Astrocyte (in vitro differentiated cells and primary cell): ENCODE measurements at regions not wholly inside any gene's neighbourhood (a gene's known extent, or its start where the extent isn't known, plus 50 kb on each side); places are given as distances from the start of the nearest gene placed in this dataset.
A peak's percentile ranks its signal among the peaks of the same experiment; 100 is the strongest.

Experiments used
- DNase-seq: peaks from one replicate; pipeline ENCODE4 v3.0.0-alpha.2; 2010; ENCODE audit warnings: low read depth
- FAIRE-seq: peaks from 2 replicates; lab custom pipeline; 2011; peaks lifted over from hg19 to GRCh38; lab: Jason Lieb, UNC
- H2AFZ ChIP-seq: 2 replicates; pipeline ENCODE4 v1.6.0; 2012; ENCODE audit warnings: low read depth, low read length, inconsistent platforms
- H3K27ac ChIP-seq: 2 replicates; pipeline ENCODE4 v1.5.1; 2011; ENCODE audit warnings: low read depth, low read length, inconsistent platforms
- H3K27me3 ChIP-seq: 2 replicates; pipeline ENCODE4 v1.6.0; 2011; ENCODE audit warnings: low read length, inconsistent platforms; ENCODE audit not compliant: insufficient read depth
- H3K36me3 ChIP-seq: 2 replicates; pipeline ENCODE4 v1.5.1; 2011; ENCODE audit warnings: low read length, inconsistent platforms; ENCODE audit not compliant: insufficient read depth
- H3K4me1 ChIP-seq: 2 replicates; pipeline ENCODE4 v1.5.1; 2011; ENCODE audit warnings: low read length, inconsistent platforms; ENCODE audit not compliant: insufficient read depth
- H3K4me2 ChIP-seq: 2 replicates; pipeline ENCODE4 v1.6.0; 2012; ENCODE audit warnings: low read length, inconsistent platforms
- H3K4me3 ChIP-seq: 2 replicates; pipeline ENCODE4 v1.5.1; 2011; ENCODE audit warnings: low read depth, mild to moderate bottlenecking, low read length, inconsistent platforms; ENCODE audit not compliant: insufficient read depth
- H3K79me2 ChIP-seq: 2 replicates; pipeline ENCODE4 v1.6.0; 2012; ENCODE audit warnings: mild to moderate bottlenecking, low read length, inconsistent platforms; ENCODE audit not compliant: insufficient read depth
- H3K9ac ChIP-seq: 2 replicates; pipeline ENCODE4 v1.6.0; 2012; ENCODE audit warnings: mild to moderate bottlenecking, low read length, inconsistent platforms
- H3K9me3 ChIP-seq: 2 replicates; pipeline ENCODE4 v1.5.1; 2012; ENCODE audit warnings: low read depth, mild to moderate bottlenecking, low read length, inconsistent platforms; ENCODE audit not compliant: insufficient read depth
- H4K20me1 ChIP-seq: 2 replicates; pipeline ENCODE4 v1.6.0; 2012; ENCODE audit warnings: low read length, inconsistent platforms; ENCODE audit not compliant: insufficient read depth
- H3K27ac Mint-ChIP-seq: one replicate; pipeline ENCODE4 v1.8.0; 2021; ENCODE audit warnings: mild to moderate bottlenecking, mixed read lengths; ENCODE audit not compliant: unreplicated experiment
- H3K27me3 Mint-ChIP-seq: one replicate; pipeline ENCODE4 v1.8.0; 2021; ENCODE audit warnings: low read depth, mixed read lengths; ENCODE audit not compliant: unreplicated experiment
- H3K36me3 Mint-ChIP-seq: one replicate; pipeline ENCODE4 v1.8.0; 2021; ENCODE audit warnings: low read depth, mixed read lengths; ENCODE audit not compliant: unreplicated experiment
- H3K4me1 Mint-ChIP-seq: one replicate; pipeline ENCODE4 v1.8.0; 2021; ENCODE audit warnings: low read depth, mixed read lengths; ENCODE audit not compliant: unreplicated experiment
- H3K4me3 Mint-ChIP-seq: one replicate; pipeline ENCODE4 v1.8.0; 2021; ENCODE audit warnings: mild to moderate bottlenecking, moderate library complexity, mixed read lengths; ENCODE audit not compliant: unreplicated experiment
- H3K9me3 Mint-ChIP-seq: one replicate; pipeline ENCODE4 v1.8.0; 2021; ENCODE audit warnings: mild to moderate bottlenecking, mixed read lengths; ENCODE audit not compliant: unreplicated experiment
- CTCF ChIP-seq: IDR thresholded peaks from 2 replicates; pipeline ENCODE4 v1.5.1; 2011; ENCODE audit warnings: low read depth, mild to moderate bottlenecking, inconsistent platforms, low read length, moderate library complexity; ENCODE audit not compliant: insufficient read depth
- EZH2 ChIP-seq: IDR thresholded peaks from 2 replicates; pipeline ENCODE4 v1.6.1; 2012; ENCODE audit warnings: mild to moderate bottlenecking, low read length, inconsistent platforms; ENCODE audit not compliant: insufficient read depth

- no peak overlapping the region for H3K4me3 Mint-ChIP-seq
Measured at GRCh38 chr15:99845009-99845408, 111.8 kb upstream of the LYSMD4 start.

GRCh38 chr15:99844150-99844549 is 110.9 kb upstream of the LYSMD4 start:
- H4K20me1 ChIP-seq: no peaks in the 10 kb centered on the region
- H3K27me3 Mint-ChIP-seq: no peaks in the 10 kb centered on the region
- no peak overlapping the region for H3K9ac ChIP-seq
- H2AFZ ChIP-seq: no peak overlapping the region
- TF ChIP-seq EZH2 (no peak), CTCF (no peak)
- no peaks in the 10 kb centered on the region for H3K9me3 ChIP-seq
- H3K27ac ChIP-seq: no peak overlapping the region
- H3K4me3 Mint-ChIP-seq: no peak overlapping the region
- no peak overlapping the region for H3K4me2 ChIP-seq
- H3K9me3 Mint-ChIP-seq: no peaks in the 10 kb centered on the region
- H3K36me3 ChIP-seq: no peaks in the 10 kb centered on the region
- H3K4me3 ChIP-seq: no peak overlapping the region
- no peak overlapping the region for H3K27ac Mint-ChIP-seq
- no peaks in the 10 kb centered on the region for H3K36me3 Mint-ChIP-seq
- no peak for FAIRE-seq
- no peaks in the 10 kb centered on the region for H3K79me2 ChIP-seq
- DNase-seq: no peak
- H3K4me1 Mint-ChIP-seq: peaks cover 5% of the 10 kb centered on the region
- H3K4me1 ChIP-seq: no peaks in the 10 kb centered on the region
- no peaks in the 10 kb centered on the region for H3K27me3 ChIP-seq

More at GRCh38 chr15:99845009-99845408, 111.8 kb upstream of the LYSMD4 start:
- Histone ChIP-seq H3K4me2 (no peak overlapping the region), H3K9me3 (no peaks in the 10 kb centered on the region), H4K20me1 (no peaks in the 10 kb centered on the region), H3K4me3 (no peak overlapping the region), H3K9ac (no peak overlapping the region), H3K36me3 (no peaks in the 10 kb centered on the region), H3K79me2 (no peaks in the 10 kb centered on the region), H3K4me1 (no peaks in the 10 kb centered on the region), H2AFZ (no peak overlapping the region), H3K27ac (no peak overlapping the region), H3K27me3 (no peaks in the 10 kb centered on the region)
- Mint-ChIP-seq H3K27me3 (no peaks in the 10 kb centered on the region), H3K9me3 (no peaks in the 10 kb centered on the region), H3K36me3 (no peaks in the 10 kb centered on the region), H3K4me1 (peaks cover 5% of the 10 kb centered on the region), H3K27ac (no peak overlapping the region)
- no peak for FAIRE-seq
- TF ChIP-seq EZH2 (no peak), CTCF (no peak)
- DNase-seq: peak; percentile 74

GRCh38 chr15:99842071-99842470 is 108.8 kb upstream of the LYSMD4 start:
- Histone ChIP-seq H2AFZ (no peak overlapping the region), H3K4me3 (no peak overlapping the region), H3K36me3 (no peaks in the 10 kb centered on the region), H3K4me2 (no peak overlapping the region), H3K4me1 (no peaks in the 10 kb centered on the region), H3K27ac (no peak overlapping the region), H4K20me1 (no peaks in the 10 kb centered on the region), H3K79me2 (no peaks in the 10 kb centered on the region), H3K27me3 (no peaks in the 10 kb centered on the region), H3K9ac (no peak overlapping the region), H3K9me3 (no peaks in the 10 kb centered on the region)
- Mint-ChIP-seq H3K36me3 (peaks cover 4% of the 10 kb centered on the region), H3K27ac (no peak overlapping the region), H3K9me3 (no peaks in the 10 kb centered on the region), H3K4me1 (peaks cover 5% of the 10 kb centered on the region), H3K27me3 (no peaks in the 10 kb centered on the region), H3K4me3 (no peak overlapping the region)
- DNase-seq (no peak), FAIRE-seq (no peak)
- TF ChIP-seq EZH2 (no peak), CTCF (no peak)
